ENCODE measurements at regions not wholly inside any gene's neighbourhood (a gene's known extent, or its start where the extent isn't known, plus 50 kb on each side); places are given as distances from the start of the nearest gene placed in this dataset.

- Histone ChIP-seq H3K36me3 (no peaks in the 10 kb centered on the region), H3K4me1 (no peaks in the 10 kb centered on the region), H3K27ac (no peak overlapping the region), H3K4me3 (no peak overlapping the region), H3K27me3 (replicated peaks in 1 of 7) (no peaks in the 10 kb centered on the region), H3K9me3 (no peaks in the 10 kb centered on the region)
- no peak for TF ChIP-seq POLR2AphosphoS5 (IDR thresholded peaks at IDR 0.05)
- no peak for TF ChIP-seq POLR2A (IDR thresholded peaks at IDR 0.05)
- TF ChIP-seq, protein P1, sequence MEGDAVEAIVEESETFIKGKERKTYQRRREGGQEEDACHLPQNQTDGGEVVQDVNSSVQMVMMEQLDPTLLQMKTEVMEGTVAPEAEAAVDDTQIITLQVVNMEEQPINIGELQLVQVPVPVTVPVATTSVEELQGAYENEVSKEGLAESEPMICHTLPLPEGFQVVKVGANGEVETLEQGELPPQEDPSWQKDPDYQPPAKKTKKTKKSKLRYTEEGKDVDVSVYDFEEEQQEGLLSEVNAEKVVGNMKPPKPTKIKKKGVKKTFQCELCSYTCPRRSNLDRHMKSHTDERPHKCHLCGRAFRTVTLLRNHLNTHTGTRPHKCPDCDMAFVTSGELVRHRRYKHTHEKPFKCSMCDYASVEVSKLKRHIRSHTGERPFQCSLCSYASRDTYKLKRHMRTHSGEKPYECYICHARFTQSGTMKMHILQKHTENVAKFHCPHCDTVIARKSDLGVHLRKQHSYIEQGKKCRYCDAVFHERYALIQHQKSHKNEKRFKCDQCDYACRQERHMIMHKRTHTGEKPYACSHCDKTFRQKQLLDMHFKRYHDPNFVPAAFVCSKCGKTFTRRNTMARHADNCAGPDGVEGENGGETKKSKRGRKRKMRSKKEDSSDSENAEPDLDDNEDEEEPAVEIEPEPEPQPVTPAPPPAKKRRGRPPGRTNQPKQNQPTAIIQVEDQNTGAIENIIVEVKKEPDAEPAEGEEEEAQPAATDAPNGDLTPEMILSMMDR (IDR thresholded peaks at IDR 0.05 in 8 of 11, conservative IDR thresholded peaks at IDR 0.05 in 3 of 11): no peak
- intact Hi-C loops (cut with DNase I; ENCODE audit: low total_unique reads): no loop called here
- 74 to 84% (median 83%) methylated on average over 3 of the region's 3 CpGs for WGBS, 5 donors
- DNase-seq: no peak
Measured at GRCh38 chr5:89499787-89500186, 616.8 kb upstream of the MEF2C start.

DNA sequence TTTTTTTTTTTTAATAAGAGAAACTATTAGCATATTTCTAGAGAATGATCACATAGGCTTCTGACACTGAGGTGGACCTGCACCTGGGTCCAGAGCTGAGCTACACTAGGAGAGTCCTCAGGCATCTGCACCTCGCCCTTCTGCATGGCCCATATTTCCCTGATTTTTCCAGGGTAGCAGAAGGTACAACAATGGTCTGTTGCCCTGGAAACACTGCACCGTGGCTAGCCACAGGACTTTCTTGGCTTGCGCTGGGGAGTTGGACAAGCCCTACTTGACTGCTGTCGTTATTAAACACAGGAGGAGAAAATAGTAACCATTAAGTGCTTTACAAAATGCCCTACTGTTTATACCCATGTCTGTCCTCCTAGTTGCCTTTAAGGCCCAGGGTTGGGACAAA is 615.7 kb upstream of the MEF2C start:
- Histone ChIP-seq H3K27ac (no peak overlapping the region), H3K9me3 (no peaks in the 10 kb centered on the region), H3K4me1 (no peaks in the 10 kb centered on the region), H3K36me3 (no peaks in the 10 kb centered on the region), H3K27me3 (replicated peaks in 1 of 7) (no peaks in the 10 kb centered on the region), H3K4me3 (no peak overlapping the region)
- intact Hi-C loops (cut with DNase I; ENCODE audit: low total_unique reads): no loop called here
- WGBS, 5 donors: 76 to 91% (median 83%) methylated on average over 4 of the region's 4 CpGs
- no peak for DNase-seq
- TF ChIP-seq, protein P1 (IDR thresholded peaks at IDR 0.05 in 8 of 11, conservative IDR thresholded peaks at IDR 0.05 in 3 of 11): no peak
- TF ChIP-seq POLR2AphosphoS5 (IDR thresholded peaks at IDR 0.05) (no peak), POLR2A (IDR thresholded peaks at IDR 0.05) (no peak)

DNA sequence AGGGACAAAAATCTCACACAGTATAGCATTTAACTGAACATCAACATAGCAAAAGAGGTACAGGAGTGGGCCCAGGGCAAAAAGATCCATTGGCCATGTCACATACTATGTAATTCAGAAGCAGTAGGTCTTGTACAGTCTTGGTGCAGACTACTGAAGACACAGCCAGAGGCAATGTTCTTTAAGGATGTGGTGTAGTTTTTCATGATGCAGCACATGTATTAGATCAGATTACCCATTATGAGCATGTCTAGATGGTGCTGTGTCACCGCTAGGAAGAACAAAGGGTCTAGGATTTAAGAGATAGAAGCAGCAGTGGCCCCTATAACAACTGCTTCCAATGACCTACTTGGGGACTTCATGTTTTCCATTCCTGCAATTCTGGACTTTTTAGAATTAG is 610.4 kb upstream of the MEF2C start:
- H3K4me3 ChIP-seq: no peak overlapping the region
- no peaks in the 10 kb centered on the region for H3K9me3 ChIP-seq
- no peak overlapping the region for H3K27ac ChIP-seq
- no peaks in the 10 kb centered on the region for H3K4me1 ChIP-seq
- intact Hi-C loops (cut with DNase I; ENCODE audit: low total_unique reads): no loop called here
- 90 to 100% (median 95%) methylated on average over 1 of the region's 1 CpG for WGBS, 5 donors
- no peak for DNase-seq
- no peak for TF ChIP-seq POLR2A (IDR thresholded peaks at IDR 0.05)
- TF ChIP-seq, protein P1 (IDR thresholded peaks at IDR 0.05 in 8 of 11, conservative IDR thresholded peaks at IDR 0.05 in 3 of 11): no peak
- TF ChIP-seq POLR2AphosphoS5 (IDR thresholded peaks at IDR 0.05): no peak
- H3K36me3 ChIP-seq: no peaks in the 10 kb centered on the region
- H3K27me3 ChIP-seq (replicated peaks in 1 of 7): no peaks in the 10 kb centered on the region

DNA sequence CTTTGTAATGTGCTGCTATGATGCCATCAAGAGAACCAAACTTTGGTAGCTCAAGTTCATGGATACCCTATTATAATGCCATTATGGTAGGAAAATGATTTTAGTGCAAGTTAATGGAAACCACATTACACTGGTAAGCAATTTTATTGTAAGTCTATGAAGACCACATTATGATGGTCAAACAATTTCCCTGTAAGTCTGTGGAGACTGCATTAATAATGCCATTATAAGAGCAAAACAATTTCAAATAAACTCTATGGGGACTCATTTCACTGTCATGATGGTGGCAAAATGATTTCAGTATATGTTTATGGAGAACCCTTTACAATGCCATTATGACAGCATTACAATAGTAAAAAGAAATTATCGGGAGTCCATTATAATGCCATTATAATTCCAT is 602.0 kb upstream of the MEF2C start:
- Histone ChIP-seq H3K36me3 (no peaks in the 10 kb centered on the region), H3K4me3 (no peak overlapping the region), H3K9me3 (no peaks in the 10 kb centered on the region), H3K27ac (no peak overlapping the region), H3K4me1 (no peaks in the 10 kb centered on the region), H3K27me3 (replicated peaks in 1 of 7) (no peaks in the 10 kb centered on the region)
- 88 to 95% (median 93%) methylated on average over 1 of the region's 1 CpG for WGBS, 5 donors
- TF ChIP-seq POLR2A (IDR thresholded peaks at IDR 0.05) (no peak), POLR2AphosphoS5 (IDR thresholded peaks at IDR 0.05) (no peak)
- TF ChIP-seq, protein P1 (IDR thresholded peaks at IDR 0.05 in 8 of 11, conservative IDR thresholded peaks at IDR 0.05 in 3 of 11): no peak
- intact Hi-C loops (cut with DNase I; ENCODE audit: low total_unique reads): no loop called here
- DNase-seq: no peak

Data from spleen (tissue), 11 donors.